Fibroblast of peridontal ligament (primary cell): ENCODE measurements at regions not wholly inside any gene's neighbourhood (a gene's known extent, or its start where the extent isn't known, plus 50 kb on each side); places are given as distances from the start of the nearest gene placed in this dataset.
"Not testable (repeated sequence)": the region's sequence is repeated elsewhere in the genome, so short reads cannot be mapped to it uniquely, and the experiment has no call there.

ENCODE experiments used
- DNase-seq: peaks from one replicate; pipeline ENCODE4 v3.0.0-alpha.2; 2010; ENCODE audit errors: extremely low read depth

- no peak for DNase-seq
Measured at GRCh38 chrX:52585892-52586291, 68.8 kb downstream of the SSX7 start.

- DNase-seq, result no peak
Measured at GRCh38 chrX:52577464-52578173, 60.8 kb upstream of the XAGE1B start.

GRCh38 chrX:52576946-52577345 is 60.1 kb upstream of the XAGE1B start:
- DNase-seq, result no peak

GRCh38 chrX:52576474-52576873 is 59.6 kb upstream of the XAGE1B start:
- no peak for DNase-seq

GRCh38 chrX:52574416-52575275 is 57.8 kb upstream of the XAGE1B start:
- DNase-seq, result peak; percentile 65

GRCh38 chrX:52568146-52568545 is 51.3 kb upstream of the XAGE1B start:
- DNase-seq, result not testable (repeated sequence)
